ENCODE measurements at regions not wholly inside any gene's neighbourhood (a gene's known extent, or its start where the extent isn't known, plus 50 kb on each side); places are given as distances from the start of the nearest gene placed in this dataset.

DNA sequence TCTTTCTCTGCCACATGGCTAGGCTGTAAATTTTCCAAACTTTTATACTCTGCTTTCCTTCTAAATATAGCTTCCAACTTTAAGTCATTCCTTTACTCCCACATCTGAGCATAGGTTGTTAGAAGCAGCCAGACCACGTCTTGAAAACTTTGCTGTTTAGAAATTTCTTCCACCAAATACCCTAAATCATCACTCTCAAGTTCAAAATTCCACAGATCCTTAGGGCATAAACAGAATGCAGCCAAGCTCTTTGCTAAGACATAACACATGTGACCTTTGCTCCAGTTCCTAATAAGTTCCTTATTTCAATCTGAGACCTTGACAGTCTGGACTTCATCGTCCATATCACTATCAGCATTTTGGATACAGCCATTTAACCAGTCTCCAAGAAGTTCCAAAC, 749.9 kb downstream of the METTL15 start:
- FAIRE-seq (peak; percentile 62), DNase-seq (ENCODE audit: insufficient read length, low spot score) (no peak)
- no peak for TF ChIP-seq POLR2A (IDR thresholded peaks at IDR 0.05; ENCODE audit: low read depth, low read length)

DNA sequence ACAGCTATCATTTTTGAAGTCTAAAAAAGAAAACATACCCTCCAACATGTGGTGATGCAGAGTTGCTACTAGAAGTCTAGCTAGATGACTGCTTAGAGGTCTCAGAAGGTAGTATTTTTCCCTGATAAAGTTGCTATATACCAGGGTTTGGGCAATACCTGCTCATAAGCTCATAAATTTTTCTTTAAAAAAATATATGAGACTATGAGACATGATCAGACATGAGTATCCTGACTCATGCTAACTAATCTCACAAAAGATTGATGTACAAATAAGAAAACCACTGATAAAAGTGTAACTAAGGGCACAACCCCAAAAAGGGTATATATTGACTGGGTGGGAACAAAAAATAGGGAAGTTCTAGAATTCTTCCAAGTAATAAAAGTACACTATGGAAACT, 740.9 kb downstream of the METTL15 start:
- FAIRE-seq (peak; percentile 43), DNase-seq (ENCODE audit: insufficient read length, low spot score) (no peak)
- TF ChIP-seq POLR2A (IDR thresholded peaks at IDR 0.05; ENCODE audit: low read depth, low read length), result no peak

DNA sequence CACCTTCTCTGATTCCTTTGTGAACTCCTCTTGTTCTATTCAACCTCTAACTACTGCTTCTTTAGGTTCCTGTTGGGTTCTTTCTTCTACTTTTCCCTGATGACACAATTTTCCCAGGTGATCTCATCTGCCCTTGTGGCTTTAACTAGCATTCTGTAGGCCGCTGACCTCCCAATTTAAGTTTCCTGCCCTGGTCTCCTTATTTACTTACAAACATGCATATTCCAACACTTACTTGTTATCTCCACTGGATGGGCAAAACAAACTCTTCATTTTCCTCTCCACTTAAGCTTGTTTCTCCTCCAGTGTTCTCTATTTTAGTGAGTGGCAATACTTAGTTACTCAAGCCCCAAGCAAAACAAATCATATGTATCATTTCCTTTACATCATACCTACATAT, 734.5 kb downstream of the METTL15 start:
- DNase-seq (ENCODE audit: insufficient read length, low spot score) (no peak), FAIRE-seq (no peak)
- TF ChIP-seq POLR2A (IDR thresholded peaks at IDR 0.05; ENCODE audit: low read depth, low read length), result no peak

DNA sequence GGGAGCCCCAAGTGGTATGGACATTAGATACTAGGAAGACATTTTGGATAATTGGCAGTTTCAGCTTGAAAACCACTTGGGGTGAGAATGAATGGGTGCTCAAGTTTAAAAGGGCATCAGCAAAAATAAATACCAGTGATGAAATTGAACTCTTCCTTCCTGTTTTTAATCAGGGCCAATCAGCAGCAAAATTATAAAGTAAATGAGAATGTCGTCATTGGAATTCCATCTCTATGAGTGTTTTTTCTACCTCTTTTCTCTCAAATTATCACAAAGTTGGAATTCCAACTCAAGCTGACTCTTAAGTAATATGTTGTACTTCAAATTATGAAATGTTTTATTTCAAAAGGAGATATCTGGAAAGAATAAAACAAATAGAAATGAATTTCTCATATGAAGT, 730.6 kb downstream of the METTL15 start:
- FAIRE-seq, result no peak
- no peak for TF ChIP-seq POLR2A (IDR thresholded peaks at IDR 0.05; ENCODE audit: low read depth, low read length)
- DNase-seq (ENCODE audit: insufficient read length, low spot score), result no peak

DNA sequence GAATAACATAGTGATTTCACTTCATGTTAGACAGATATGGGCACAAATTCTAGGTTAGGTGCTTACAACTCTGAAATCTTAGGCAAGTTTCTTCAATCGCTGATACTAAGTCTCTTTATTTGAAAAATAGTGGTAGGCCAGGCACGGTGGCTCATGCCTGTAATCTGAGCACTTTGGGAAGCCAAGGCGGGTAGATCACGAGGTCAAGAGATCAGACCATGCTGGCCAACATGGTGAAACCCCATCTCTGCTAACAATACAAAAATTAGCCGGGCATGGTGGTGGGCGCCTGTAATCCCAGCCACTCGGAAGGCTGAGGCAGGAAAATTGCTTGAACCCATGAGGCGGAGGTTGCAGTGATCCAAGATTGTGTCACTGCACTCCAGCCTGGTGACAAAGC, 729.4 kb downstream of the METTL15 start:
- DNase-seq (ENCODE audit: insufficient read length, low spot score) (no peak), FAIRE-seq (no peak)
- no peak for TF ChIP-seq POLR2A (IDR thresholded peaks at IDR 0.05; ENCODE audit: low read depth, low read length)

DNA sequence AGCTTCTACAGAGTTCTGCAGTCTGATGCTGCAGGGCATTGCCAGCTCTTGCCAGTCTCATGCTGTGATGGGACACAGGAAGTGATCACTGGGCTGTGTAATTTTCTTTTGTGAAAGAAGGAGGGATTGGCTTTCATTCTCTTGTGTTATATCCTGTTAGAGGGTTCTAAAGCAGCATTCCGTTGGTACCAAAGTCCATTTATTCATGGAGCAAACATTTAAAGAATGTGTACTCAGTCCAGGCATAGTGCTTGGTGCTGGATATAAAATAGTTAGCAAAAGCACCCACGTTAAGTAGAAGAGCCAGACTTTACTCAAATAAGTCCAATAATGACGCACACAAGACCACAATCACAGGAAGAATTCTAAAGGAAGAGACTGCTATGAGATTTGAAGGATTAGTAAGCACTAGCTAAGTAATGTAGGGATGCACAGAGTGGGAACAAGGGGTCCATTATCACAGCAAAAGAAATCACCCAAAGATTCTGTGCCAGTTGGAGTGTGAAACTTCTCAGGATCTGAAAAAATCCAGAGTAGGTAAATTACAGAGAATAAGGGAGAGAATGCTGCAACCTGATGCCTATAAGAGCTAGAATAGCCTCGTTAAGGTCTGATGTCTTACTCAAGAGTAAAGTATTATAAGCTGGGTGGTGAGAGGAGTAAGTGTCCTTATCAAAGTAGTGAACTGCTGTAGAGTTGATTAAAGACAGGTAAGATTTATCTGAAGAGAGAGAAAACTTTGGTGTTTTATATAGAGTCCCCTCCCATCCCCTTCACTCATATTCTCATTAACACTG, 728.3 kb downstream of the METTL15 start:
- FAIRE-seq (peak; percentile 99), DNase-seq (ENCODE audit: insufficient read length, low spot score) (peak; percentile 34)
- 0 out of 2 replicates have a peak, but pooled peaks have one; percentile 17 for TF ChIP-seq POLR2A (IDR thresholded peaks at IDR 0.05; ENCODE audit: low read depth, low read length)

DNA sequence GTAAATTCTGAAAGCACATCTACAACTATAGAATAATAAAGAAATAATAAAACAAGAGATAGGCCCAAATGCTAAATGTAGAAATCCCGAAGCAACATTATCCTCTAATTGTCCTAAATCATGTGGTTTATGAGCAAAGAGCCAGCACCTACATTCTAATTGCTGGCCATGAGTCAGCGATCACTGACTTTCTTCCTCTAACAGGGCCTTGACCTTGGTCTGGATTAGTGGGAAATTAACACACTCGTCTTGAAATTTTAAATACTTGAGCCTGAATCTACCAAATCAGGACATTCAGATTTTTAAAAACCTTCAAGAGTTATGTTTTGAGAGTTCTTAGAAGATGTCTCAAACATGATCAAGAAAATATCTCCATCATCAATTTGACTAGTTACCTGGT, 727.6 kb downstream of the METTL15 start:
- TF ChIP-seq POLR2A (IDR thresholded peaks at IDR 0.05; ENCODE audit: low read depth, low read length), result no peak
- no peak for DNase-seq (ENCODE audit: insufficient read length, low spot score)

DNA sequence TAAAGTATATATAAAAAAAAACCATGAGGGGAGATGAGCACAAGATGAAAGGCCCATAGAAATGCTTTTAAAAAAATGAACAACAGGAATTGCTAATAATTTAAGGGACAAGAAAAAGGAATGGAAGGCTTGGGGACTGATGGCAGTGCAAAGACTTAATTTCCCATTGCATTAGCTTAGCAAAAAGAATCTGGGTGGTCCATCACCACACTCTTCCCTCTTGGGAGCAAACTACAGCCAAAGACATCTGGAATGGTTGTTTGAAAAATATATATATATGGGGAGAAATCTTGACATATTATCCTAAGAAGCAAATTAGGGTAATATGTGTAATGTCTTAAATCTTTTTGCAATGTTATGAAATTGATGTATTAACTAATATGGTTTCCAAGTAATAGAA, 727.1 kb downstream of the METTL15 start:
- no peak for TF ChIP-seq POLR2A (IDR thresholded peaks at IDR 0.05; ENCODE audit: low read depth, low read length)
- DNase-seq (ENCODE audit: insufficient read length, low spot score), result no peak
- FAIRE-seq, result no peak

More for the DNA sequence above, 727.6 kb downstream of the METTL15 start:
- FAIRE-seq, result no peak

DNA sequence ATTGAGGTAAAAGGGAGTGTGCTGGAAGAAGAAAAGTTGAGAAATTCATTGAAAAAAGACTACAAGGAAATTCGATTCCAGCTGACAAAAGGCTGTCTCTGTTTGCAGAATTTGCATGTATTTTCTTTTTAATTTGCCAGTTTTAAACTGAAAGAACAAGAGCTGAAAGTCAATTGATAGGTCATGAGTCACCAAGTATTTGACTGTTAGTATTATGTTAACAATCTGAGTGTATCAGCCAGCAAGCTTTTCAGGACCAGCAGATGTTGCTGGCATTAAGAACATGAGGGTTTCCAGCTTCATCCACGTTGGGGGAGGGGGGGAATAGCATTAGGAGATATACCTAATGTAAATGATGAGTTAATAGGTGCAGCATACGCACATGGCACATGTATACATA, 726.7 kb downstream of the METTL15 start:
- TF ChIP-seq POLR2A (IDR thresholded peaks at IDR 0.05; ENCODE audit: low read depth, low read length), result no peak
- FAIRE-seq (no peak), DNase-seq (ENCODE audit: insufficient read length, low spot score) (no peak)

DNA sequence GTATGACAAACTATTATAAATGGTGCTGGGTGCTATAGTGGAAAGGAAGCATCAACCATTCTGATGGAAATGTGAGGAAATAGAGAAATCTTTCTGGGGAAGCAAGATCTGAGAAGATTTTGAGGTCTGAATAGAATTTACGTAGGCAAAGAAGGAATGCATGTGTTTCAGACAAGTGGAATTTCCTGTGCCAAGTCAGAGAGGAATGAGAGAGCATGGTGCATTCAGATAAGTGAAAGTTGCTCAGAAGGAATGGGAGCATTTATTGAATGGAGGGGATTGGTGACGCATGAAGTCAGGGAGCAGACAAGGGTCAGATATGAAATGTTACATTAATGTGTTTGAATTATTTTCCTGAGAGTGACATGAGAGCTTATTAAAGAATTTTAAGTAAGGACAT, 725.5 kb downstream of the METTL15 start:
- peak; percentile 100 for FAIRE-seq
- peak; percentile 7 for DNase-seq (ENCODE audit: insufficient read length, low spot score)
- no peak for TF ChIP-seq POLR2A (IDR thresholded peaks at IDR 0.05; ENCODE audit: low read depth, low read length)

DNA sequence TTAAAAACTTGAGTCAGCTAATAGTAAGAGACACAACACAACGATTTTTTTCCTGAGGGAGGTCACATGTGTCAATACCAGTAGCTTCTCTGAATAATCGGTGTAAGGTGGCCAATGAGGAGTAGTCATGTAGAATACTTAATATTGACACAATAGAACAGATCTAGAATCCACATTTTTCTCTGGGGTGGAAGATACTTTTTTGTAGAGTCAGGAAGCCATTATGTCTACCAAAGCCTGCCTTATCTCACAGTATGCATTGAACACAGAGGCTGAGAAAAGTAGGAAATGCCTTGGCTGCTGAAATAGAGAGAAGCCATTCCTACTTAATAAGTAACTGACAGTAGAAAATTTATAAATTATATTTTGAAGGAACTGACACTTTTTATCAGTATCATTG, 725.0 kb downstream of the METTL15 start:
- FAIRE-seq (peak; percentile 53), DNase-seq (ENCODE audit: insufficient read length, low spot score) (no peak)
- TF ChIP-seq POLR2A (IDR thresholded peaks at IDR 0.05; ENCODE audit: low read depth, low read length), result no peak

DNA sequence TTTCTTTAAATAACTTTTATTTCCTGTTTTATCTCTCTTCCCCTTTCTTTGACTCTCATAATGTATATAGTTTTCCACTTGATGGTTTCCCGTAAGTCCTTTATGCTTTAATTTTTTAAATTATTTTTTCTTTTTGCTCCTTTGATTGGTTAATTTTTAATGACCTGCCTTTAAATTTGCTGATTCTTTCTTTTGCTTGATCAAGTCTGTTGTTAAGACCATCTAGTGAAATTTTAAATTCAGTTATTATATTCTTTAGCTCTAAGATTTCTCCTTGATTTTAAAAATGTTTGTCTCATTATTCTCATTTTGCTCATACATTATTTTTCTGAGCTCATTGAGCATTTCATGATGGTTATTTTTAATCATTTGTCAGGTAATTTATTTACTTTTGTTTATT, 718.6 kb downstream of the METTL15 start:
- DNase-seq (ENCODE audit: insufficient read length, low spot score) (no peak), FAIRE-seq (no peak)
- no peak for TF ChIP-seq POLR2A (IDR thresholded peaks at IDR 0.05; ENCODE audit: low read depth, low read length)

DNA sequence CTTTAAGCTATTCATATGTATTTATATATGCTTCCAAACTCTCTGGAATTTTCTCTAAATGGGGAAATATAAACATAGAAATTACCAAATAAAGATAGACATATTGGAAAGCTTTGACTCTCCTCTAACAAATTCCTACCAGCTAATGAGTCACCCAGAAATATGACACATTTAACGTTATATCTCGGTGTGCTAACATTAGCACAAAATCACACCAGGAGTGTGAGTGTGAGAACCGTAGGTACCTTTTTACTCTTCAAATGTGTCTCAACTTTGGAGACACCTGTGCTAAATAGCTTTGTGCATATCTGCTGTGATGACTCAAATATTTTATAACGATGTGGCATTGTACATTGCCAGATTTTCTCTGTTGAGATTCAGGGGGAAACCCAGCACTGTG, 714.4 kb downstream of the METTL15 start:
- no peak for DNase-seq (ENCODE audit: insufficient read length, low spot score)
- TF ChIP-seq POLR2A (IDR thresholded peaks at IDR 0.05; ENCODE audit: low read depth, low read length), result no peak
- FAIRE-seq, result peak; percentile 94

DNA sequence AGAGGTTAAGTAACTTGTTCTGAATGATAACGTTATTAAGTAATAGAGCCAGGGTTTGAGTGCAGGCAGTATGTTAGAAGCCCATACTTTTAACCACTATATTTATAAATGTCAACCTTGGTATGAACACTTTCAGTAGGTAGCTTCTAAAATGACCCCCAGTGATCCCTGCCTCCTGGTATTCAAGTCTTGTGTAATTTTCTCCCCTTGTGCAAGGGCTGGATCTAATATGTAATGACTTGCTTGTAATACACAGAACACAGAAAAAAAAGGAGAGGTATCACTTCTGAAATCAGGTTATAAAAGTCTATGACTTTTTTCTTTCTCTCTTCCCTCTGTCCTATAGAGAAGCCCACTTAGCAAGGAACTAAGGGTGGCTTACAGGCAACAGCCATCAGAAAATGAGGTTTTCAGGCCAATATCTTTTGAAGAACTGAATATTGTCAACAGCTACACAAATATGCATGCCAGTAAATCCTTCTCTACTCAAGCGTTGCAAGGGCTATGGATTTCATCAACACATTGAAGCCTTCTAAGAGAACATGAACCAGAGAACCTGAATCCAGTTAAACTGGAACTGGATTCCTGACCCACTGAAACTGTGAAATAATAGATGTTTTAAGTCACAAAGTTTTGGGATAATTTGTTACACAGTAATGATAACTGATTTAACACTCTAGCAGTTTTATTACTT, 712.3 kb downstream of the METTL15 start:
- FAIRE-seq (peak; percentile 74), DNase-seq (ENCODE audit: insufficient read length, low spot score) (no peak)
- TF ChIP-seq POLR2A (IDR thresholded peaks at IDR 0.05; ENCODE audit: low read depth, low read length), result no peak

DNA sequence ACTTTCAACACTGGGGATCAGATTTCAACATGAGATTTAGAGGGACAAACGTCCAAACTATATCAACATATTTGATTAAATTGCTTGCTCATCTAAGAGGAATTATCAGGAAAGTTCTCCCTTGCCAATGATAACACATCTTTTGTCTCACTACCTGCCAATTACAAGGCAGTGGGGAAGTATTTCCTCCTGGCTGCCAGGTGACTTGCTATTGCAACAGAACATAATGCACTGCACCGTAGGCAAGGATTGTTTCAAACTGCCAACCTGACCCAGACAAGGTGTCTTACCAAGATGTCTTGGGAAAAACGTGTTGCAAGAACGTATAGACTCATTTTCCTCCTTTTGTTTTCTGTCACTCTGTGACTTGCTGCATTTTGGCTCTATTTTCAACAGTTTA, 711.6 kb downstream of the METTL15 start:
- no peak for TF ChIP-seq POLR2A (IDR thresholded peaks at IDR 0.05; ENCODE audit: low read depth, low read length)
- FAIRE-seq, result peak; percentile 58
- DNase-seq (ENCODE audit: insufficient read length, low spot score), result no peak

Data from H54 (cell line).